ENCODE measurements at regions not wholly inside any gene's neighbourhood (a gene's known extent, or its start where the extent isn't known, plus 50 kb on each side); places are given as distances from the start of the nearest gene placed in this dataset.

DNA sequence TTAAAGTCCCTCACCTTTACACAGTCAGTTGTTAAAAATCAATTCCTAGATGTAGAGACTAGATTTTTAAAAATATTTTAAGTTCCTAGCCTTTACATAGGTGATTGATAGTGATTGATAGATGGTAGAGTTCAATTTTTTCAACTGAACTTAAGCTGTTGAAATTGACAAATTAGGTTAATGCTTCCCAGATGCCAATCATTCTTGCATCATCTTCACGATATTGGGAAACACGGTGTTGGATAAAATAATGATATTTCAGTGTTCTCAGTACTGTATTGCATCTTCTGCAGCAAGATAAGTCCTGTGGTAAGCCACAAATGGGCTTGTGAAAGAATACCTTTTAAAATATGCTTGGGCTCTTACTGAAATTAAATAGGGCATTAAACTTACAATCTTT lies 667.6 kb downstream of the STK39 start:
- no peak for TF ChIP-seq CTCF (IDR thresholded peaks at IDR 0.05)
- TF ChIP-seq POLR2AphosphoS5 (IDR thresholded peaks at IDR 0.05; ENCODE audit: low read depth, low read length): no peak
- no peak for TF ChIP-seq REST (IDR thresholded peaks at IDR 0.05; ENCODE audit: insufficient read depth in 1 of 2, low read depth in 2 of 2, low read length in 1 of 2)
- TF ChIP-seq TCF7L2 (IDR thresholded peaks at IDR 0.05; ENCODE audit: low read depth, low read length): no peak
